Neural progenitor cell (in vitro differentiated cells): ENCODE measurements at regions not wholly inside any gene's neighbourhood (a gene's known extent, or its start where the extent isn't known, plus 50 kb on each side); places are given as distances from the start of the nearest gene placed in this dataset.

ENCODE experiments used
- CTCF ChIP-seq: fragments of 200-600 bp; sonication (generic); IDR thresholded peaks from 2 replicates; pipeline ENCODE4 v1.5.1; 2017; ENCODE audit warnings: antibody characterized with exemption, mild to moderate bottlenecking
- EZH2 ChIP-seq: fragments of 200-600 bp; sonication (generic); IDR thresholded peaks from 2 replicates; pipeline ENCODE4 v1.6.1; 2017; ENCODE audit warnings: antibody characterized with exemption, mild to moderate bottlenecking, moderate library complexity
- EZH2phosphoT487 ChIP-seq: fragments of 200-600 bp; sonication (generic); IDR thresholded peaks from 2 replicates; pipeline ENCODE4 v1.6.1; 2017; ENCODE audit warnings: antibody characterized with exemption

GRCh38 chrX:42846741-42847140 lies 68.8 kb upstream of the PPP1R2C start:
- TF ChIP-seq EZH2 (no peak), CTCF (no peak), EZH2phosphoT487 (no peak)
